ENCODE measurements at regions not wholly inside any gene's neighbourhood (a gene's known extent, or its start where the extent isn't known, plus 50 kb on each side); places are given as distances from the start of the nearest gene placed in this dataset.

GRCh38 chr6:144364782-144365181, 79.6 kb downstream of the UTRN start:
- TF ChIP-seq CTCF (conservative IDR thresholded peaks at IDR 0.05; ENCODE audit: low read depth, low read length) = no peak
- TF ChIP-seq EZH2 (IDR thresholded peaks at IDR 0.05; ENCODE audit: borderline replicate concordance, low read depth, low read length, poor library complexity, severe bottlenecking) = no peak
